Activated T-helper 2 cell treated with anti-CD3 and anti-CD28 coated beads, Interferon-gamma antibody, Interleukin-2, Interleukin-4, amounts not matched to agents 10 μg/mL and 5 μg/mL and 100 μg/mL, durations not matched to agents 14 hours and 24 hours and 36 hours (primary cell): ENCODE measurements at regions not wholly inside any gene's neighbourhood (a gene's known extent, or its start where the extent isn't known, plus 50 kb on each side); places are given as distances from the start of the nearest gene placed in this dataset.

Experiments used
- DNase-seq: peaks from one replicate; pipeline ENCODE4 v3.0.0; 2021; ENCODE audit warnings: low spot score
- H3K27ac Mint-ChIP-seq: one replicate; pipeline ENCODE4 v1.8.0; 2021; ENCODE audit warnings: mixed read lengths
- H3K27me3 Mint-ChIP-seq: one replicate; pipeline ENCODE4 v1.8.0; 2021; ENCODE audit warnings: low read depth, mixed read lengths
- H3K36me3 Mint-ChIP-seq: one replicate; pipeline ENCODE4 v1.8.0; 2021; ENCODE audit warnings: low read depth, mixed read lengths
- H3K4me1 Mint-ChIP-seq: one replicate; pipeline ENCODE4 v1.8.0; 2021; ENCODE audit warnings: low read depth, mixed read lengths
- H3K4me3 Mint-ChIP-seq: one replicate; pipeline ENCODE4 v1.8.0; 2021; ENCODE audit warnings: low read depth, mild to moderate bottlenecking, moderate library complexity, mixed read lengths
- H3K9me3 Mint-ChIP-seq: one replicate; pipeline ENCODE4 v1.8.0; 2021; ENCODE audit warnings: mixed read lengths
- intact Hi-C: fragments of 100-400 bp; cut with micrococcal nuclease; formaldehyde crosslinking; loops from one replicate; pipeline ENCODE4 v1.15.1; 2023

DNA sequence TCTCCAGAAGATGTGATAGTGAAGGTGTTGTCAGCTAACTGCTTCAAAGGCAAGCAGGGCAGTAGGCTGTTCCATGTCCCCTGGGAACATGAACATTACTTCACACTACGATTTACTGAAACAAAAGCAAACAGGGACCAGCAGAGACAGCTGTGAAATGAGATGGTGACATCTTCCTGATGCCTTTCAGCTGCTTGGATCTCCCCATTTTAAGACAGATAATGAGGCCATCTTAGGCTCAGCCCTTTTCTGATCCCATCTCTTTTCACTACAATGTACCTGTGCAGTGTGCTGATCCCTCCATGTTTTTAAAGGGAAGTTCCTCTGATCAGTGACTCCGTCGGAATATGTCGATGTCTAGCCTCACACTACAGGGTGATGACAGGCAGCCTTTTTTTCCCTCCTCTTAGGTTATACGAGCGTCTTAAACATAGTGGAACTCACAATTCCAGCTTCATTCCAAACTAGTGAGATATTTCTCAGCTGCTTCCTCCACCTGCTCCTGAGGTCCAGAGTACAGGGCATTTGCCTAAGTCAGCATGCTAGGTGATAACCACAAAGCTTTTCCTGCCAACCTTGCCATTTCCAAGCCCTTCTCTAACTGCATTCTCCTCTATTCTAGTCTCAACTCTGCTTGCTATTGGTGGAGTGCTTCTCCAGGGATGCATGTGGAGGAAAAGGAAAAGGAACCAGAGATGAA is 87.6 kb upstream of the EGLN3 start:
- Mint-ChIP-seq H3K27ac (no peak overlapping the region), H3K4me1 (peaks cover 49% of the 10 kb centered on the region), H3K4me3 (no peak overlapping the region), H3K27me3 (no peaks in the 10 kb centered on the region), H3K36me3 (peaks cover 13% of the 10 kb centered on the region), H3K9me3 (peaks cover under 1% of the 10 kb centered on the region)
- intact Hi-C loops = no loop called here
- DNase-seq = no peak

DNA sequence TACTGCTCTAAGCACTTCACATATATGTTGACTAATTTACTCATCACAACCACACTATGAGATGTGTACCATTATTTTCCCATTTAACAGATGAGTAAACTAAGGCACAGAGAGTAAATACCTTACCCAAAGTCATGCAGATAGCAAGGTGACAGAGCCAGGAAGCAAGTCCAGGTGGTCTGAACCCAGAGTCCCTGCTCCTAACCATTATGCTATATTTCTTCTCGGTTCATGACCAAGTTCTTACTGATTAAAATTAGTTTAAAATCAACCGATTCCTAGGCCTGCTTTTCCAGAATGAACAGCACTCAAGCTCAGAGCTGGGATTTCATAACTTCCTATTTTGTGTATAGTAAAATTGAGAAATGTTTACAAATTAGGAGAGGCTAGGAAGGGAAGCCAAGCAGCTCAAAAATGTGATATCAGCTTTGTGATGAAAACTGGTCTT is 85.5 kb upstream of the EGLN3 start:
- no peak overlapping the region for H3K27ac Mint-ChIP-seq
- H3K27me3 Mint-ChIP-seq = no peaks in the 10 kb centered on the region

DNA sequence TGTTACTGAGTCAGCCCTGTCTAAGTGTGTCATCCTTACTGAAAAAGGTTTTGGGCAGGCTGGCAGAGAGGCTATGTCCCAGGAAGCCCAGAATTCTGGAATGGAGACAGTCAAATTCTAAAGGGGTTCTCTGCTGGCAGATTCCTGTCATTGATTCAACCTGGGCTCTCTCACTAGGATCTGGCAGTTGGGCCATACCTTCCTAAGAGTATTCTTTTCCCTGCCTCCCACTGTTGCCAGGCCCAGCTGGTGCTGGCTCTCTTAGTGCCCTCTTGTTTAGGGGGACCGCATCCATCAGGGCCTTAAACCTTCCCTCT is 85.0 kb upstream of the EGLN3 start:
- intact Hi-C loops = no loop called here
- DNase-seq = no peak
- H3K4me1 Mint-ChIP-seq = peaks cover 33% of the 10 kb centered on the region
- no peaks in the 10 kb centered on the region for H3K27me3 Mint-ChIP-seq
- no peaks in the 10 kb centered on the region for H3K9me3 Mint-ChIP-seq
- peaks cover 7% of the 10 kb centered on the region for H3K36me3 Mint-ChIP-seq
- H3K27ac Mint-ChIP-seq = no peak overlapping the region
- H3K4me3 Mint-ChIP-seq = no peak overlapping the region

More for the DNA sequence above, 85.5 kb upstream of the EGLN3 start:
- peaks cover 10% of the 10 kb centered on the region for H3K36me3 Mint-ChIP-seq
- intact Hi-C loops = no loop called here
- DNase-seq = no peak
- H3K9me3 Mint-ChIP-seq = no peaks in the 10 kb centered on the region
- H3K4me3 Mint-ChIP-seq = no peak overlapping the region
- peaks cover 36% of the 10 kb centered on the region for H3K4me1 Mint-ChIP-seq

DNA sequence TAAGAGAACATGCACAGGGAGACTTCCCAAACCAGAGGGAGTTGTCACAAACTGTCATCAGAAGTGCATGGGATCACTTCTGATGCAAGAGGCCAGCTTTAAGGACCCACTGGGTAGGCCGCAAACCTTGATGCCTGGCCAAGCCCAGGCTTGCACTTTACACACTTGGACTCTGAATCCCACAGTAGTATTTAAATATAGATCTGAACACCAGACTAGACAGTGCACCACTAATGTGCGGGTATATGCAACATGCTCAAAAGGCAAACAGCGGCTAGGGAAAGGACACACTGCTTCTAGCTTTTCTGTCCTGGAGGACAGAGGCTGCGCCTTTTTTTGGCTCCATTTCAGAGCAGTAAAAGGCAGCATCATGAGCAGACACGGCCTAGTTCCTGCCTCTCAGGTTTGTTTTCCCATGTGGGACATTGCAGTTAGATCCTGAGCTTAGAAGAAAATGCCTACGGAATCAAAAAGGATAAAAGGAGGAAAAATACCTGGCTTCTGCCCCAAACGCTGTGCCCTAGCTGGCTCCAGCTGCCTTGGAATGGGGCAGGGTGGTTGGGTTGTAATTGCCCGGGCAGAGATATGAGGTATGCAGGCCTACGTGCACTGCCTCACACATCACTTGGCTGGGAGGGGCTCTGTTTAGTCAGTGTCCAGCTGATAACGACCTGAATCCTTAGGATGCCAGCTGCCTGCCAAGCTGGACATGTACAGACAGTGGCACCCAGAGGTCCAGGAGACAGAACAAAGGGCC is 84.5 kb upstream of the EGLN3 start:
- DNase-seq = no peak
- Mint-ChIP-seq H3K27ac (no peak overlapping the region), H3K4me3 (no peak overlapping the region), H3K9me3 (no peaks in the 10 kb centered on the region), H3K4me1 (peaks cover 32% of the 10 kb centered on the region), H3K36me3 (peaks cover 7% of the 10 kb centered on the region), H3K27me3 (no peaks in the 10 kb centered on the region)
- intact Hi-C loops = no loop called here

DNA sequence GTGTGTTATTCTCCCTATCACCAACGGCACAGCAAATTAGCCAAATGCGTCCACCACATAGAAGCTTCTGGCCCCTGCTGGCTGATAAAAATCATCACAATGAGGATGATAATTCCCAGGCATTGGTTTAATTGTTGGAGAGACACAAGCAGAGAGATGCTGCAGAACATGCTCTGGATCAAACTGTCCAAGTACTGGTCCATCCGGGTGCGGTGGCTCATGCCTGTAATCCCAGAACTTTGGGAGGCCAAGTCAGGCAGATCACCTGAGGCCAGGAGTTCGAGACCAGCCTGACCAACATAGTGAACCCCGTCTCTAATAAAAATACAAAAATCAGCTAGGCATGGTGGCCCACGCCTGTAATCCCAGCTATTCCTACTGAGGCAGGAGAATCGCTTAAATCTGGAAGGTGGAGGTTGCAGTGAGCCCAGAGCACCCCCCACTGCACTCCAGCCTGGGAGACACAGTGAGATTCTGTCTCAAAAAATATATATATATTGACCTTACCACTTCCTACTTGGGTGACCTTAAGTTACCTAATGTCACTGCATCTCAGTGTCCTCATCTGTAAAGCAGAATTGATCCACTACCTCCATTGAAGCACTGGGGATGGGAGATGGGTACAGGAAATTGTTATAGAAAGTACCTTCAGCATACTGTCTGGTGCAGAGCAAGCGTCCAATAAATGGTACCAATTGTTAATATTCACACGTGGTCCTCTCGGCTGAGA is 83.7 kb upstream of the EGLN3 start:
- intact Hi-C loops = no loop called here
- H3K27ac Mint-ChIP-seq = no peak overlapping the region

DNA sequence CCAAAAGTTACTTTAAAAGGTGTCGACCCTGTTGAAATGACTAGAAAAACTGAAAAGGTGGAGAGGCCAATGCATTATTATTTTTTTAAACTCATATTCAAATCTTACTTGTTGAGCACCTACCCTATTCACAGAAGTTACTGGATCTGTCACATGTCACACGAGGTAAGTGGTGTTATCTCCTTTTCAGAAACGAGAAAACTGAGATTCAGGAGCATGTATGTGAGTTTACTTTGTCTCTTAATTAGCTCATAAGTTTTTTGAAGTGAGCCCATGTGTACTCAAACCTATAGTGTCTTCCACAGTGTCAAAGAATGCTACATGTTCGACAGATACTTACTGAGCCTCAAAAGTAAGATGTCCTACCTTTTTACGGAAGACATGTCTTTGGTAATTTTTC is 81.8 kb upstream of the EGLN3 start:
- intact Hi-C loops = no loop called here
- peaks cover 2% of the 10 kb centered on the region for H3K27me3 Mint-ChIP-seq

More for the DNA sequence above, 83.7 kb upstream of the EGLN3 start:
- H3K27me3 Mint-ChIP-seq = no peaks in the 10 kb centered on the region
- no peak overlapping the region for H3K4me3 Mint-ChIP-seq
- no peaks in the 10 kb centered on the region for H3K9me3 Mint-ChIP-seq
- H3K4me1 Mint-ChIP-seq = peaks cover 26% of the 10 kb centered on the region
- no peak for DNase-seq
- peaks cover 4% of the 10 kb centered on the region for H3K36me3 Mint-ChIP-seq

DNA sequence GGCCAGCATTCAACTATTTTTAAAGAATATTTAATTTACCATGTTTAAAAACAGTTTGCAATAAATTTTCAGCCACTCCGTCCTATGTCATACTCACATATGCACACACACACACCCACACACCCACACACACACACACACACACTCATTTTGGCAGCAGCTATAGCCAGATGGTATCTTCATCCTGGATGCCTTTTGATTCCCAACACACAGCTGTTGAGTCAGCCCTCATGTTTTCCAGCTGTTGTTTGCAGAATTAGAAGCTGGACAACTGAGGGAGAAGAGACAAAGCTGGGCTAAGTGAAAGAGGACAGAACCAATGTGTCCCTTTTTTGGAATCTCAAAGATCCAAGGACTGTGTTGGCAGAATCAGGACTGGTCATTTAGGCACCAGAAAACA is 80.0 kb upstream of the EGLN3 start:
- H3K36me3 Mint-ChIP-seq = no peaks in the 10 kb centered on the region
- DNase-seq = no peak
- no peak overlapping the region for H3K27ac Mint-ChIP-seq
- H3K27me3 Mint-ChIP-seq = peaks cover 2% of the 10 kb centered on the region
- H3K4me1 Mint-ChIP-seq = peaks cover 14% of the 10 kb centered on the region
- no peaks in the 10 kb centered on the region for H3K9me3 Mint-ChIP-seq
- intact Hi-C loops = no loop called here
- H3K4me3 Mint-ChIP-seq = no peak overlapping the region

More for the DNA sequence above, 81.8 kb upstream of the EGLN3 start:
- Mint-ChIP-seq H3K27ac (no peak overlapping the region), H3K4me1 (peaks cover 11% of the 10 kb centered on the region), H3K36me3 (no peaks in the 10 kb centered on the region), H3K9me3 (no peaks in the 10 kb centered on the region), H3K4me3 (no peak overlapping the region)
- DNase-seq = no peak

DNA sequence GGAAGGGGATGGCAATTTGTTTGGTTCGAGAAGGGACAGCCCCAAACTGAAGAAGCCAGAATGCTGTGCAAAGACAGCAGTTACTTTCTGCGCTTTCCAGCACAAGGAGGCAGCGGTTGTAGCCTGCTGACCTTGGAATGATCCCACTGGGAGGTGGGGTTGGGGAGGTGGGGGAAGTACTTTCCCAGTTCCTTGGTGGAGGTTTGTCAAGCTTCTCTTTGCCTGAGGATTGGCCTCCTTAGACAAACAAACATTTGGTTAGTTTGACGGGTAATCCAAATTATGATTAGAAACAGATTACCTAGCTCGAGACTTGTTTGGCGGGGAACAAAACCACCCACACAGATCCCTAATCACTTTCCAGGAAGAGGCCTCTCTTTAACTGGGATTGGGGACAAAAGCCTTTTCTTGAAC is 79.1 kb upstream of the EGLN3 start:
- Mint-ChIP-seq H3K4me1 (peaks cover 14% of the 10 kb centered on the region), H3K36me3 (no peaks in the 10 kb centered on the region), H3K4me3 (no peak overlapping the region), H3K9me3 (no peaks in the 10 kb centered on the region), H3K27ac (no peak overlapping the region), H3K27me3 (peaks cover 2% of the 10 kb centered on the region)
- DNase-seq = no peak
- intact Hi-C loops = no loop called here

DNA sequence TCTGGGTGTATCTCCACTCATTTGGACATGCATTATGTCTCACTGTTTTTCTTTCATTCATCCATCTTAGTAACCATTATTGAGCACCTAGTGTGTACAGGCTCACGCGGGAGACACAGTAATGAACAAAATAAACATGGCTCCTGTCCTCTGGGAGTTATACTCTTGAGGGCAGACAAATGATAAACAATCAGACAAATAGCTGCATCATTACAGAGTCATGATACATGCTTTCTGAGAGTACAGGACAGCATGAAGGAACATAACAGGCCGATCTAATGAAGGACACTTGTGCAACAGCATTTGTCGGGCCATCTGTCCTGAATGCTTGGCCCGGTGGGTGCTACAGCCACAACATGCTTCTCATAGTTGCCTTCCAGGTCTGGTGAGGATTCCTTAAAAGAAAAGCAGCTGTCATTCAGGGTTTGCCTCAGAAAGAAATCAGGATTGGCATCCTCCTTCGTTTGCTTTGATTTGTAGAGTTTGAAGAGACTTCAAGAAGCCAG is 77.2 kb upstream of the EGLN3 start:
- no peak overlapping the region for H3K4me3 Mint-ChIP-seq
- H3K27me3 Mint-ChIP-seq = peaks cover 2% of the 10 kb centered on the region
- intact Hi-C loops = no loop called here
- no peak overlapping the region for H3K27ac Mint-ChIP-seq
- DNase-seq = no peak
- H3K9me3 Mint-ChIP-seq = no peaks in the 10 kb centered on the region
- H3K36me3 Mint-ChIP-seq = no peaks in the 10 kb centered on the region
- peaks cover 14% of the 10 kb centered on the region for H3K4me1 Mint-ChIP-seq

DNA sequence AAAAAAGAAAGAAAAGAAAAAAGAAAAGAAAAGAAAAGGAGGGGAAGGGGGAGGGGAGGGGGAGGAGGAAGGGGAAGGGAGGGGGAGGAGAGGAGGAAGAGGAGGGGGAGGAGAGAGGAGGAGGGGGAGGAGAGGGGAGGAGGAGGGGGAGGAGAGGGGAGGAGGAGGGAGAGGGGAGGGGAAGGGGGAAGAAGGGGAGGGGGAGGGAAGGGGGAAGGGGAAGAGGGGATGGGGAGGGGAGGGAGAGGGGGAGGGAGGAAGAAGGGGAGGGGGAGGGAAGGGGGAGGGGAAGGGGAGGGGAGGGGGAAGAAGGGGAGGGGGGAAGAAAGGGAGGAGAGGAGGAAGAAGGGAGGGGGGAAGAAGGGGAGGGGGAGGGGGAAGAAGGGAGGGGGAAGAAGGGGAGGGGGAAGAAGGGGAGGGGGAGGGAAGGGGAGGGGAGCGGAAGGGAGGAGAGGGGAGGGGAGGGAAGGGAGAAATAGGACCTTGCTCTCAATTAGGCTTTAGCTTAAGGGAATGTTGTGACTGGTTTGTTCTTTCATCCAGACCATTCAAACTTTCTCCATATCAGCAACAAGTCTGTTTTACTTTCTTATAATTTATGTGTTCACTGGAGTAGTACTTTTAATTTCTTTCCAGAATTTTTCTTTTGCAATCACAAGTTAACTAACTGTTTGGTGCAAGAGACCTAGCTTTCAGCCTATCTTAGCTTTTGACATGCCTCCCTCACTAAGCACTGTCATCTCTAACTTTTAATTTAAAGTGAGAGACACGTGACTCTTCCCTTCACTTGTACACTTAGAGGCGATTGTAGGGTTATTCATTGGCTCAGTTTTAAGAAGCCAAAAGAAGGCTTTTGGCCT is 76.5 kb upstream of the EGLN3 start:
- Mint-ChIP-seq H3K9me3 (no peaks in the 10 kb centered on the region), H3K27me3 (peaks cover 2% of the 10 kb centered on the region), H3K4me3 (no peak overlapping the region), H3K4me1 (peaks cover 12% of the 10 kb centered on the region), H3K36me3 (no peaks in the 10 kb centered on the region), H3K27ac (no peak overlapping the region)
- intact Hi-C loops = no loop called here
- DNase-seq = no peak

DNA sequence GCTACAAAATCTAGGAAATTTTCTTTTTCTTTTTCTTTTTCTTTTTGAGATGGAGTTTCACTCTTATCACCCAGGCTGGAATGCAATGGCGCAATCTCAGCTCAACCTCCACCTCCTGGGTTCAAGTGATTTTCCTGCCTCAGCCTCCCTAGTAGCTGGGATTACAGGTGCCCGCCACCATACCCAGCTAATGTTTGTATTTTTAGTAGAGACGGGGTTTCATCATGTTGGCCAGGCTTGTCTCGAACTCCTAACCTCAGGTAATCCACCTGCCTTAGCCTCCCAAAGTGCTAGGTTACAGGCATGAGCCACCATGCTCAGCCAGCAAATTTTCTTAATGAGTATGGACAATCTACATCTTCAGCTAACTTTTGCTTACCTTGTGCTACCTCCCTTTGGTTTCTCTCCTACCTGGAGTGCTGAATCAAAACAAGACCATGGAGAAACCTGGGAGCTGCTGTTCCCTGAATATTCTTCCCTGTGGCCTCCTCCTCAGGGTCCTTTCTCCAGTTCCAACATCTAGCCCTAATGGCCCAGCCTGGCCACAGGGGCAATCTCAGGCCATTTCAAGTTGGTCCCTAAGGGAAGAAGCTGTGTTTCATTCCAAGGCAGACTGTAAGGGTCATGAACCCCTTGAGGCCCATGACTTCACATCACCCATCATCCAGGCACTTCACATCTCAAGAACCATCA is 74.6 kb upstream of the EGLN3 start:
- Mint-ChIP-seq H3K27me3 (peaks cover 2% of the 10 kb centered on the region), H3K27ac (no peak overlapping the region), H3K9me3 (no peaks in the 10 kb centered on the region), H3K4me3 (no peak overlapping the region), H3K4me1 (peaks cover 9% of the 10 kb centered on the region), H3K36me3 (no peaks in the 10 kb centered on the region)
- intact Hi-C loops = no loop called here
- no peak for DNase-seq

DNA sequence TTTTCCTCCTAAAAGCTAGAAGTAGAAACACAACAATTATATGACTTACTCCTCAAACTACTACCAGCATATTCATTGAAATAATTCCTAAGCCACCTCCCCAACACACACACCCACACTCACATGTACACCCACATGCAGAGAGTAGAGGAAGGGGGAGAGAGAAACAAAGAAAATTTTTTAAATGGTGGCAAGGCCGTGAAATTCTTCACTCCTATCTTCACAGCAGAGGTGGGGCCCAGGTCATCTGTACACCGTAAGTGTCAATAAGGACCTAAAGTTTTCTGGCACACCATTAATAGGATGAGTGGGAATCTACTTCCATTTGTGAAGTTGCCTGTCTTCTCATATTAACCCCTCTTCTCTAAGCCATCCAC is 73.9 kb upstream of the EGLN3 start:
- Mint-ChIP-seq H3K27ac (no peak overlapping the region), H3K36me3 (no peaks in the 10 kb centered on the region), H3K27me3 (peaks cover 2% of the 10 kb centered on the region), H3K4me3 (no peak overlapping the region), H3K4me1 (peaks cover 10% of the 10 kb centered on the region), H3K9me3 (no peaks in the 10 kb centered on the region)
- DNase-seq = no peak
- intact Hi-C loops = no loop called here
